NB4 (cell line): ENCODE measurements at regions not wholly inside any gene's neighbourhood (a gene's known extent, or its start where the extent isn't known, plus 50 kb on each side); places are given as distances from the start of the nearest gene placed in this dataset.

Experiments used
- DNase-seq: peaks from one replicate; pipeline ENCODE4 v3.0.0; 2010; ENCODE audit warnings: low read depth
- H3K4me3 ChIP-seq: one replicate; pipeline ENCODE4 v1.5.1; 2011; ENCODE audit warnings: mild to moderate bottlenecking, low read depth, low read length, moderate library complexity
- MAX ChIP-seq: IDR thresholded peaks from 2 replicates; pipeline ENCODE4 v1.6.1; 2011; ENCODE audit warnings: low read depth, low read length
- MYC ChIP-seq: IDR thresholded peaks from 2 replicates; pipeline ENCODE4 v1.6.1; 2011; ENCODE audit warnings: low read depth, low read length
- POLR2A ChIP-seq: IDR thresholded peaks from 2 replicates; pipeline ENCODE4 v1.6.1; 2011; ENCODE audit warnings: mild to moderate bottlenecking; ENCODE audit not compliant: insufficient read length; ENCODE audit errors: extremely low read depth
- TF ChIP-seq, protein P1 (sequence below): IDR thresholded peaks from one replicate; pipeline ENCODE4 v1.5.1; 2012; ENCODE audit warnings: low read depth, low read length

DNA sequence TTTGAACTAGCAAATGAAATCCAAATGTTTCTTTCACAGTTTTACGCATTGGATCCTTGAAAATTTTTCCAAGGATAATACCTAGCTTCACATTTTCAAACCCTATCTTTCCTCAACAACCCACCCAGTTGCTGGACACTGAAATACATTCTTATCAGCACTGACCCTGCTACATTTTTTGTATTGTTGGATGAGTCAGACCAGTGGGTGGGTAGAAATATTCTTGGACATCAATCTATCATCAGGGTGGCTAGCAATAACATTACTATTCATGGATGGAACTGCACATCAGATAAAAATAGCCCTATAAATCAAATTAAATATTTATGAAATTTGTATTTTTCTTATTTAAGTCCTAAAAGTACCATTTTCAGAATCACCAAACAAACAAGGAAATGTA, 407.4 kb upstream of the IZUMO3 start:
- no peak for DNase-seq
- TF ChIP-seq MAX = no peak
- TF ChIP-seq, protein P1, sequence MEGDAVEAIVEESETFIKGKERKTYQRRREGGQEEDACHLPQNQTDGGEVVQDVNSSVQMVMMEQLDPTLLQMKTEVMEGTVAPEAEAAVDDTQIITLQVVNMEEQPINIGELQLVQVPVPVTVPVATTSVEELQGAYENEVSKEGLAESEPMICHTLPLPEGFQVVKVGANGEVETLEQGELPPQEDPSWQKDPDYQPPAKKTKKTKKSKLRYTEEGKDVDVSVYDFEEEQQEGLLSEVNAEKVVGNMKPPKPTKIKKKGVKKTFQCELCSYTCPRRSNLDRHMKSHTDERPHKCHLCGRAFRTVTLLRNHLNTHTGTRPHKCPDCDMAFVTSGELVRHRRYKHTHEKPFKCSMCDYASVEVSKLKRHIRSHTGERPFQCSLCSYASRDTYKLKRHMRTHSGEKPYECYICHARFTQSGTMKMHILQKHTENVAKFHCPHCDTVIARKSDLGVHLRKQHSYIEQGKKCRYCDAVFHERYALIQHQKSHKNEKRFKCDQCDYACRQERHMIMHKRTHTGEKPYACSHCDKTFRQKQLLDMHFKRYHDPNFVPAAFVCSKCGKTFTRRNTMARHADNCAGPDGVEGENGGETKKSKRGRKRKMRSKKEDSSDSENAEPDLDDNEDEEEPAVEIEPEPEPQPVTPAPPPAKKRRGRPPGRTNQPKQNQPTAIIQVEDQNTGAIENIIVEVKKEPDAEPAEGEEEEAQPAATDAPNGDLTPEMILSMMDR = no peak
- no peak for TF ChIP-seq MYC
- TF ChIP-seq POLR2A = no peak
- H3K4me3 ChIP-seq = no peak overlapping the region

DNA sequence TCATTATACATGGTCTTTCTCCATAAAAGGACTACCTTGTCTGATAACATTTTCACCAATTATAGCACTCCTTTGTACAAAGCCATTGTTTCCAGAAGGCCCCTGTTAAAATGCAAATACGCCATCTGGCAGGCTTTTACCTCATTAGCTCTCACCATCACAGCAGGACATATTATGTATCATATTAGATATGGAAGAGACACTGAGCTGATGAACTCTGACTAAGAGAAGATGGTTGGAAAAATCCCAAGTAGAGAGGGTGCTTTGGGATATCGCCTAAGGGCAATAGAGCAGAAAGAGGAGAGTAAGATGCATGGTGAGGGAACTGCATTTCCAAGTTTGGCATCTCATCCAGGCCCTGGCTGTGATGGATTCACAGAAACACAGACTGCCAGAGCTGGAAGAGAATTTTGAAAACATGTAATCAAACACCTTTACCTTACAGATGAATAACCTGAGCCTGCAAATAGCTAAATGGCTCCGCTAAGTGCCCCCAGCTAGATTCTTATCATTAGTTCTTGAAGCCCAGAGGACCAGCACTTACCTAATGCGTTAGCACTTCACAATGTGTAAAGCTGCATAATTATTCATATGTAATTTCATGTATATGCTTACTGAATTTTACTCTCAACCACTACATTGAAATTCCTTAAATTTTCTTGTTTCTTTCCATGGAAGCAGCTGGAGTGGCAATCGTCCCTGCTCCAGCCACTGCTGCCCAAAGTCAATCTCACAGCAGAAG, 393.6 kb upstream of the IZUMO3 start:
- TF ChIP-seq, protein P1 = no peak
- TF ChIP-seq POLR2A = no peak
- no peak for TF ChIP-seq MAX
- no peak for TF ChIP-seq MYC
- H3K4me3 ChIP-seq = no peak overlapping the region
- no peak for DNase-seq

GRCh38 chr9:24936117-24936516, 390.4 kb upstream of the IZUMO3 start:
- no peak for DNase-seq
- TF ChIP-seq, protein P1 = no peak
- no peak for TF ChIP-seq POLR2A
- no peak for TF ChIP-seq MAX
- TF ChIP-seq MYC = no peak
- H3K4me3 ChIP-seq = no peak overlapping the region

- TF ChIP-seq MAX (no peak), POLR2A (no peak), MYC (no peak)
- DNase-seq = no peak
- H3K4me3 ChIP-seq = no peak overlapping the region
Measured at GRCh38 chr9:24932785-24933184, 387.1 kb upstream of the IZUMO3 start.

DNA sequence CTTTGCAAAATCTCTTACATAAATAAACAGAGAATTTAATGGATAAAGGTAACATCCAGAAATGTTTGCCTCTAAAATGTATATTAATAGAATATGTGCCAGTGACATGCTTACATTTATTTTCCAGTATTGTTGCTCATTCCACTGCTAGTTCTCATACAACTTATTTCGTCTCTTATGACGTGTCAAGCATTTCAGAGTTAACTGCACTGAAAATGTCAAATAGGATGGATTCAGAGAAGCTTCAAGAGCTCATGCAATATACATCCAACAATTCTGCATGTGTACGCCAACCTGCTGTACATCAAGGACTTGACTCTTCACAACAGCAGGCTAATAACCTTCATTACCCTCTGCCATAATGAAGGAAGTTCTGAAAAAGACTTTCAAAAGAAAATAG, 386.2 kb upstream of the IZUMO3 start:
- H3K4me3 ChIP-seq = no peak overlapping the region
- DNase-seq = no peak
- no peak for TF ChIP-seq MYC
- TF ChIP-seq, protein P1 = no peak
- no peak for TF ChIP-seq MAX
- TF ChIP-seq POLR2A = no peak

- TF ChIP-seq MYC (no peak), POLR2A (no peak), MAX (no peak)
- TF ChIP-seq, protein P1 = no peak
- DNase-seq = no peak
Measured at GRCh38 chr9:24912767-24913166, 367.1 kb upstream of the IZUMO3 start.

More at GRCh38 chr9:24912767-24913166, 367.1 kb upstream of the IZUMO3 start:
- no peak overlapping the region for H3K4me3 ChIP-seq
